TTC549 (cell line): ENCODE measurements at regions not wholly inside any gene's neighbourhood (a gene's known extent, or its start where the extent isn't known, plus 50 kb on each side); places are given as distances from the start of the nearest gene placed in this dataset.
"Not testable (repeated sequence)": the region's sequence is repeated elsewhere in the genome, so short reads cannot be mapped to it uniquely, and the experiment has no call there.

Experiments
- FAIRE-seq: peaks from 2 replicates; lab custom pipeline; 2012; peaks lifted over from hg19 to GRCh38; lab: Jason Lieb, UNC

DNA sequence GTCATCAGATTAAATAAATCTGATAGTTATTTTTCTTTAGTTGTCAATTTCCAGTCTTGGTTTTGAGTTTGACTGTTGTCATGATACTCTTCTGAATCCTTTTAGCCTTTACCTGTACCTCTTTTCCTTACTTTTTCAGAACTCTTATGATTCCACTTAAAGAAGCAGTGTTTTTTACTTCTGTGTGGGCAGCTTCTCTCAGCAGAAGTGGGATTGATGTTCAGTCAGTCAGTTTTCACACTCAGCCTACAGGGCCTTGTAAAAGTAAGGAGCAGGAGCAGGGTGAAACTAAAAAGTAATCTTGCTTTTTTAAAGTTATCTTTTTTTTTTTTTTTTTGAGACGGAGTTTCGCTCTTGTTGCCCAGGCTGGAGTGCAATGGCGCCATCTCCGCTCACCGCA lies 75.1 kb downstream of the HAUS1 start:
- FAIRE-seq, result no peak

DNA sequence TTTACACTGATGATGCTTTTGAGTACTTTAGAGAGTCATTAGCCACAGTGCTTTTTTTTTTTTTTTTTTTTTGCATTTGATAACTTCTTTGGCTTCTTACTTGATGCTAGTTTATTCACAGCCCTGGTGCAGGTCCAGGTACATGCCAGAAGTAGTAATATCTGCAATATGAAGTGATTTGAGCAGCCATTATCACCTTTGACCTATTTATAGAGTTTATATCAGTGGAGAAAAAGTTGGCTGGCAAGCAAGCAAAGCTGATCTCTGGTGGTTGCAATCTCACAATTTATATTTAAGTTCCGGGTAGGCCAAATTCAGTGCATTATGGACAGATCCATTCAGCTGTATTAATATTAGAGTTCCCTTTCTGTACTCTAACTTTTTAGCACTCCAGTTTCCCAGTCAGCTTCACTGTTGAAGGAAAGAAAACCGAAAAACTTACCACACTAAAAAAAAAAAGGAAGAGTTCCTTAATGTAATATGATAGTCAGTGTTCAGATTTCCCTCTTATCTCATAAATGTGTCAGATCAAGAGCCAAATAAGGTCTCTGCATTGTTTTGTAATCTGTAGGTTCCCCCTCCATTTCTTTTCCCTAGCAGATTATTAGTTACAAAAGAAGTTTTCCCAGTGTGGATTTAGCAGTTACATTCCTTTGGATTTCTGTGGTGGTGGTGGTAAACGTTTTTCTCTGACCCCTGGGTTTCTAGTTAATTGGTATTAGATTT lies 78.6 kb downstream of the HAUS1 start:
- FAIRE-seq, result no peak

- not testable (repeated sequence) for FAIRE-seq
These were observed 80.1 kb downstream of the HAUS1 start for GRCh38 chr18:46184296-46184695.

GRCh38 chr18:46184727-46185126 lies 80.5 kb downstream of the HAUS1 start:
- FAIRE-seq, result no peak

DNA sequence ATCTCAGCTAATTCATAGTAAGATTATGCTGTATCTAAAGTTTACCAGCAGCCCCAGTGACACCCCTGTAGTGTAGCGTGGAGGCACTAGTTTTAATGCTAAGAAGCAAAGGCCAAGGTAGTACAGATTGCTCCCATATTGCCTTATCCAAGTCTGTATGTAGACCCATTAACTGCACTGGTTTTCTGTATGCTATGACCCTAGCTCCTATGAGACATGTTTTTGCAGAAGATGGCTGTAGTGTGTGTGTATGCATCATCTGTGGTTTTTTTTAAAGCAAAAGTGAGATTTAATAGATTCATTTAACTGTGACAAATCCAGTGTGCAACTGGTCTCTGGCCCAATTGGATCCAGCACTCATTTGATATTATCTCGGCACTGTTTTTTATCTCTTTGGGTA lies 86.5 kb downstream of the HAUS1 start:
- no peak for FAIRE-seq

DNA sequence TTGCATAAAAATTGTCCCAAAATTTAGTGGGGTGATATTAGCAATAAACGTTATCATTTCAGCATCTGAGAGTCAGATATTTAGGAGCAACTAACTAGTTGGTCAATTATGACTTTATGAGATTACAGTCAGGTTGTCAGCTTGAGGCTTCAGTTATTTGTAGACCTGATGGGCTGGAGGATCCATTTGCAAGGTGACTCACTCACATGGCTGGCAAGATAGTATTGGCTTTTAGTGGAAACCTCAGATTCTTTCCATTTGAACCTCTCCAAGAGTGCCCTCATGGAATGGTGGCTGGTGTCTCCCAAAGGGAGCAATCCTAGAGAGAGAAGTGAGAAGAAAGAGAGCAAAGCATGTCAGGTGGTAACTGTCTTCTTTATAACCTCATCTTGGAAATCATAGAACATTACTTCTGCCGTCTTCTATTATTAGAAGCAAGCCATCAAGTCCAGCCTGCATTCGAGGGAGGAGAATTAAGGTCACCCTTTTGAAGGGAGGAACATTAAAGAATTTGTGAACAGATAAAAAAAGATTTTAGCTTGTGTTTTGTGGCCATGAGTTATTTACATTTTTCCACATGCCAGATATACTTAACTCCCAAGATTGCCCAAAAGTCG lies 92.5 kb downstream of the HAUS1 start:
- FAIRE-seq, result no peak

- FAIRE-seq, result no peak
These were observed 95.4 kb downstream of the HAUS1 start for GRCh38 chr18:46199515-46200147.

DNA sequence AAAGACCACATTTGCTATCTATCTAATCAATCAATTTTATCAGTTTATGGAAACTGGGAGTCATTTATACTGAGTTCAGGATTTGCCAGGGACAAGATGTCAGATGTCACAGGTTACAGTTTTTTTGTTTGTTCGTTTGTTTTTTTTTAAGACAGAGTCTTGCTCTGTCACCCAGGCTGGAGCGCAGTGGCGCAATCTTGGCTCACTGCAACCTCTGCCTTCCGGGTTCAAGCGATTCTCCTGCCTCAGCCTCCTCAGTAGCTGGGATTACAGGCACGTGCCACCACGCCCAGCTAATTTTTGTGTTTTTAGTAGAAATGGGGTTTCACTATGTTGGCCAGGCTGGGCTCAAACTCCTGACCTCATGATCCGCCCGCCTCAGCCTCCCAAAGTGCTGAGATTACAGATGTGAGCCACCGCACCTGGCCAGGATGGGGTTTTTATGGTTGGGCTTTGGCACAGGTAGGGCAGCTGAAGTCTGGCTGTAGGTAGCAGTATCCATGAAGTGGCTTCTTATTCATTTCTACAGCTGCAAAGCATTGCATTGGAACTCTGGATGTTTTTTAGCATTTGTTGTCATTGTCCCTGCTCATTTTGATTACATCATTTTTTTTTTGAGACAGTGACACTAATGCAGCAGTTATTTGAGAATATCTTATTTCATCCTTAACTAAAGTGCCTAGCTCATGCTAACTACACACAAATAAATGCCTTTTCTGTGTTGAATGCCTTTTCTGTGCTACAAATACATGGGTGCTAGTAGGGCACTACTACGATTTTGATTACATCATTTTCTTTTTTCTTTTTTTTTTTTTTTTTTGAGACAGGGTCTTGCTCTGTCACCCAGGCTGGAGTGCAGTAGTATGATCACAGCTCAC lies 96.2 kb downstream of the HAUS1 start:
- not testable (repeated sequence) for FAIRE-seq

GRCh38 chr18:46204143-46204542 lies 100.0 kb downstream of the HAUS1 start:
- FAIRE-seq, result no peak

DNA sequence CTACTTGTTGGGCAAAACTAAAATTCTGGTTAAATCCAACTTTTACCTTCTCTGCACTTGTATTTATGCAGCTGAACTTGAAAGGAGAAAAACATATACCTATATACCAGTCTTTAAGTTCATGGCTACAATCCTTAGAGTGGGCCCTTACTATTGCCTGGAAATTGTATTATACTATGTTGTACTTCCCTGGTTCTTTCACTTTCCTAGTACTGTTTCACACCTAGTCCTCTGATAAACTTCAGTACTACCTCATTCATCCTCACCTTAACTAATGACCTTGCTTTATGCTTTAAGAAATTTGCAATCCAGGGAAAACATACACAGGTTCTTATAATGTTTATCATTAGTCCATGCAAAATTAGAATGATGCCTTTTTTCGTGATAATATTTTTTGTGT lies 103.8 kb downstream of the HAUS1 start:
- no peak for FAIRE-seq

DNA sequence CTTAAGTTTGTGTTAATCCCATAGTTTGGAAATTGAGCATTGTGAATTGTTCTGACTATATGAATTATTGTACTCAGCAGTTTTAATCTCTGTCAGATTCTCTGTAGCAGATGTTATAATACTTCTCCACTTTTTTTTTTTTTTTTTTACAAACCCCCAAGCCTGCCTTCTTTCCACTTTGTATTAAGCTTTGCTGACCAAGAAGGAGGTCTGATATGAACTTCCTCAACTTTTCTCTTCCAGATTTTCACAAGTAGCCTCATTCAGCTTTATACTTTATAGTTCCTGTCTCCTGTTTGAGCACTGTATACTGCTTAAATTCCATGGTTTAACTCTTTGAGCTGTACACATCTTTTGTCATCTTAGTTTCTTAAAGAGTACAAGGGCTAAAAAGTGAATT lies 105.0 kb downstream of the HAUS1 start:
- no peak for FAIRE-seq

DNA sequence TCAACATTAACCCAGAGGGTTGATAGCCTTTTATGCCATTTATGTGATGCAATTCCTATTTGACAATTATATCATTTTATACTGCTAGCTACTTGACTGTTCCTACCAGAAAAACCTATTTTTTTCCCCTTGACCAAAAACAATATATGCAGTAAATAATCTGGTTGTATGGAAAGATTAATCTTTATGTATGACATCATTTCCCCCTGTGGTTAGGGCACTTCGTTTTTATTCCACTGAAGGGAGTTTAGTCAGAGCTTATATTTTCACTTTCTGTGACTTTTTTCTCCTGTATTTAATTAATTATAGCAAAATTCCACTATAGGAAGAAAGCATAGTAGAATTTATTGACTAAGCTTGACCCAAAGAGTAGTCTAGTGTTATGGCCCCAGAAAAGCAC lies 107.6 kb downstream of the HAUS1 start:
- FAIRE-seq, result no peak

DNA sequence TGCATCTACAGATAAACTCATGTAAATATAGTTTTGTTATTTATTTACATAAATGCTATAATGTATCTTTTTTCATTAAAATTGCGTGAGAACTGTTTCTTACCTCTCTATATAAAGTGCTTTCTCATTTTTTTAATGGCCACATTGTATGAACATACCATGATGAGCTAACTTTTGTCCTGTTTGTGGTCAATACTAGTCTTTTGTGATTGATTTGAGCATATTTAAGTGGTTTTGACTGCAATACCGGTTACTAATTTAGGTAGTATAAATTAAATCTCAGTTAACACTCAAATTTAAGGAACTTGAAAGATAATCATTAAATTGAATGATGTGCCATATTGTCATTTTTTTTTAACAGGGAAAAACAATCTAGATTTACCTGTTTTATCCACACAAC lies 108.2 kb downstream of the HAUS1 start:
- FAIRE-seq, result no peak

DNA sequence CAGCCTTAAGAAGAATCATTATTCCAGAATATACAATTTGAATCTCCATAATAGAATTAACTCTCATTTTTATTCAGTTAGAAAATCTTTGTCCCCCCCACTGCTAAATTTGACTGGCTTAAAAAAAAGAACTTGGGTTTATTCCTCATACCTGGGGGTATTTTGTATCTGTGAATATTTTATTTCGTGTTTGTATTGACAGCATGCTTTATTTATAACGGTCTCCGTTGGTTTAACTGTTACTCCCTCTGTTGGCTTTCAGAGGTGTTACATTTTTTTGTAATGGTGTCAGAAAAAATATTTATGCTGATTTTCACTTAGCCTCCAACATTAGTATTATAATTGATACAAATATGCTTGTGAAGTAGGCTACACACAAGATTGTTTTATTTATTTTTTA lies 109.1 kb downstream of the HAUS1 start:
- no peak for FAIRE-seq

- no peak for FAIRE-seq
These were observed 110.2 kb downstream of the HAUS1 start for GRCh38 chr18:46214435-46214834.

GRCh38 chr18:46215902-46216723 lies 111.9 kb downstream of the HAUS1 start:
- no peak for FAIRE-seq

- no peak for FAIRE-seq
These were observed 115.9 kb downstream of the HAUS1 start for GRCh38 chr18:46220116-46220515.

DNA sequence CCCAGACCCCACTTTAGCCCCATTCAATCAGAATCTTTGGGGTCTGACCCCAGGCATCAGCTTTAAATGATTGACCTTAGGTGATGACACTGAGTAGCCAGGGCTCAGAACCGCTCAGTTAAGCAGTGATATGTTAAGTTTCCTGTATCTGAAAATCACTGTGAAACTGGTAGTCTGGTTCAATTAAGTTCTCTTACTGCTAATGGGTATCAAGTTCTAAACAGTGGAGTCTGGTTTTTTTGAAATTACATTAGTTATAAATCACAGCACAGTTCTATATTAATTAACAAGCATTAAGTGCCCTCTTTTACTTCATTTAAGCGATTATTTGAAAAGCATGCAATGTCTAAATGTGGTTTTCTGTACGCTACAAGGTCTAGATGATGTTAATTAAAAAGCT lies 117.9 kb downstream of the HAUS1 start:
- FAIRE-seq, result no peak

GRCh38 chr18:46222710-46223360 lies 118.7 kb downstream of the HAUS1 start:
- FAIRE-seq, result no peak

DNA sequence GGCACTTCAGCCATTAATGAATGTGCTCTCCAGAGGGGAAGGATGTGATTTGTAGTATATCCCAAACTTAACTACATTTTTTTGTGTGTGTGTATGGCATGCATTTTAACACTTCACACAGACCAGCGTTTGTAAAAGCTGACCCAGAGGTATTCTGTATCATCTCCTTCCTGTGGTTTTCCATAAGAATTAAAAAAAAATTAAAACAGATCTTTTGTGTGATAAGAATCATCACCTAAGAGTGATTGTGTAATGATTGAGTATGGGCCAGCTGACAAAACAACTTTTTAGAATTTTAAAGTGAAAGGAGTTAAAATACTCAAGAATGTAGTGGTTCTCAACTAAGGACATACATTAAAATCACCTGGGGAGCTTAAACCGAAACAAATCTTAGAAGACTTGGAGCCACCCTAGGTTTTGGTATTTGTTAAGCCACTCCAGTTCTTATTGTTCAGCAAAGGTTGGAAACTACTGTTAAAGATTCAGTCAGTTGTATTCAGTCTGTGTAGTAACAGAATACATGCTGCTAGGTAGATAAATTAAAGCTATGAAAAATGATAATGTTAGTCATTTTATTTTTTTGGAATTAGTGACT lies 120.1 kb downstream of the HAUS1 start:
- no peak for FAIRE-seq

- FAIRE-seq, result no peak
These were observed 122.3 kb downstream of the HAUS1 start for GRCh38 chr18:46226461-46226860.
